ENCODE measurements at regions not wholly inside any gene's neighbourhood (a gene's known extent, or its start where the extent isn't known, plus 50 kb on each side); places are given as distances from the start of the nearest gene placed in this dataset.
"Not testable (repeated sequence)": the region's sequence is repeated elsewhere in the genome, so short reads cannot be mapped to it uniquely, and the experiment has no call there.

GRCh38 chr6:86715676-86716075, 221.7 kb upstream of the HTR1E start:
- Histone ChIP-seq H3K9me3 (no peaks in the 10 kb centered on the region), H3K4me1 (no peaks in the 10 kb centered on the region), H3K36me3 (no peaks in the 10 kb centered on the region), H3K27me3 (no peaks in the 10 kb centered on the region), H3K27ac (no peak overlapping the region), H3K4me3 (no peak overlapping the region)
- DNase-seq, result no peak
- TF ChIP-seq, protein P1, sequence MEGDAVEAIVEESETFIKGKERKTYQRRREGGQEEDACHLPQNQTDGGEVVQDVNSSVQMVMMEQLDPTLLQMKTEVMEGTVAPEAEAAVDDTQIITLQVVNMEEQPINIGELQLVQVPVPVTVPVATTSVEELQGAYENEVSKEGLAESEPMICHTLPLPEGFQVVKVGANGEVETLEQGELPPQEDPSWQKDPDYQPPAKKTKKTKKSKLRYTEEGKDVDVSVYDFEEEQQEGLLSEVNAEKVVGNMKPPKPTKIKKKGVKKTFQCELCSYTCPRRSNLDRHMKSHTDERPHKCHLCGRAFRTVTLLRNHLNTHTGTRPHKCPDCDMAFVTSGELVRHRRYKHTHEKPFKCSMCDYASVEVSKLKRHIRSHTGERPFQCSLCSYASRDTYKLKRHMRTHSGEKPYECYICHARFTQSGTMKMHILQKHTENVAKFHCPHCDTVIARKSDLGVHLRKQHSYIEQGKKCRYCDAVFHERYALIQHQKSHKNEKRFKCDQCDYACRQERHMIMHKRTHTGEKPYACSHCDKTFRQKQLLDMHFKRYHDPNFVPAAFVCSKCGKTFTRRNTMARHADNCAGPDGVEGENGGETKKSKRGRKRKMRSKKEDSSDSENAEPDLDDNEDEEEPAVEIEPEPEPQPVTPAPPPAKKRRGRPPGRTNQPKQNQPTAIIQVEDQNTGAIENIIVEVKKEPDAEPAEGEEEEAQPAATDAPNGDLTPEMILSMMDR (IDR thresholded peaks at IDR 0.05), result no peak
- TF ChIP-seq POLR2A (IDR thresholded peaks at IDR 0.05), result no peak

- TF ChIP-seq, protein P1 (IDR thresholded peaks at IDR 0.05), result no peak
These were observed 225.3 kb upstream of the HTR1E start for GRCh38 chr6:86712039-86712438.

GRCh38 chr6:86707545-86708120, 229.7 kb upstream of the HTR1E start:
- H3K4me1 ChIP-seq, result no peaks in the 10 kb centered on the region
- H3K4me3 ChIP-seq, result no peak overlapping the region
- H3K27ac ChIP-seq, result no peak overlapping the region
- no peaks in the 10 kb centered on the region for H3K27me3 ChIP-seq
- no peaks in the 10 kb centered on the region for H3K36me3 ChIP-seq
- TF ChIP-seq POLR2A (IDR thresholded peaks at IDR 0.05), result no peak
- TF ChIP-seq, protein P1 (IDR thresholded peaks at IDR 0.05), result no peak
- DNase-seq, result no peak
- no peaks in the 10 kb centered on the region for H3K9me3 ChIP-seq

More at GRCh38 chr6:86712039-86712438, 225.3 kb upstream of the HTR1E start:
- no peak overlapping the region for H3K4me3 ChIP-seq
- H3K9me3 ChIP-seq, result no peaks in the 10 kb centered on the region
- H3K4me1 ChIP-seq, result no peaks in the 10 kb centered on the region
- no peak for DNase-seq
- H3K36me3 ChIP-seq, result no peaks in the 10 kb centered on the region
- H3K27ac ChIP-seq, result no peak overlapping the region
- no peaks in the 10 kb centered on the region for H3K27me3 ChIP-seq

GRCh38 chr6:86706449-86706848, 230.9 kb upstream of the HTR1E start:
- DNase-seq, result no peak
- H3K4me1 ChIP-seq, result no peaks in the 10 kb centered on the region
- H3K9me3 ChIP-seq, result no peaks in the 10 kb centered on the region
- no peak overlapping the region for H3K27ac ChIP-seq
- no peaks in the 10 kb centered on the region for H3K36me3 ChIP-seq
- no peak overlapping the region for H3K4me3 ChIP-seq
- H3K27me3 ChIP-seq, result no peaks in the 10 kb centered on the region
- TF ChIP-seq, protein P1 (IDR thresholded peaks at IDR 0.05), result no peak
- TF ChIP-seq POLR2A (IDR thresholded peaks at IDR 0.05), result no peak

- not testable (repeated sequence) for DNase-seq, H3K36me3 ChIP-seq, H3K27ac ChIP-seq, H3K9me3 ChIP-seq, H3K4me1 ChIP-seq, H3K4me3 ChIP-seq, H3K27me3 ChIP-seq
These were observed 236.1 kb upstream of the HTR1E start for GRCh38 chr6:86701228-86701627.

DNA sequence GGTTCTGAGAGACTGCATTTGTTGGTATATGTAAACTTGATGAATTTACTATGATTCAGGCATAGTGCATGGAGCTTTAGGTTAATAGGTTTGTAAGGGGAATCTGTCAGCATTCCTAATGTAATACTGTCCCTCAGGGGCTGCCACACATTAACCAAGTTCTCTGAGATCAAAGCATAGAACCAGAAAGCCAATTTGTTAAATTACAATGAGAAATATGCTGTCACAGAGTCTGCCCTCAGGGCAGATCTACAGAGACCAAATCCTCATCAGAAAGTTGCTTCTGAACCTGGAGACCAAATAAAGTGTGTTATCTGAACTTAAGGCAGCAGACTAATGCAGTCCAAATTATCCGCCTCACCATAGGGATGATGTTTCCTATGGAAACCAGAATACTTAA, 250.8 kb upstream of the HTR1E start:
- Histone ChIP-seq H3K27me3 (no peaks in the 10 kb centered on the region), H3K36me3 (no peaks in the 10 kb centered on the region), H3K4me3 (no peak overlapping the region), H3K4me1 (no peaks in the 10 kb centered on the region), H3K27ac (no peak overlapping the region), H3K9me3 (no peaks in the 10 kb centered on the region)
- TF ChIP-seq, protein P1 (IDR thresholded peaks at IDR 0.05), result no peak
- TF ChIP-seq POLR2A (IDR thresholded peaks at IDR 0.05), result no peak
- DNase-seq, result no peak
